Right lobe of liver (tissue), 6 donors: ENCODE measurements at regions not wholly inside any gene's neighbourhood (a gene's known extent, or its start where the extent isn't known, plus 50 kb on each side); places are given as distances from the start of the nearest gene placed in this dataset.

ENCODE experiments used
- ATAC-seq, 4 donors: fragments of 200-7000 bp; cut with Tn5 transposase; one replicate each; pipeline ENCODE4 v1.9.1; 2020; ENCODE audit warnings: mild to moderate bottlenecking in 4 of 4, moderate library complexity in 4 of 4
- DNase-seq, 3 donors: peaks; one replicate each; pipeline ENCODE4 v3.0.0-alpha.2; 2020
- H3K27ac ChIP-seq, 3 donors: fragments of 200-600 bp; one replicate each; pipeline ENCODE4 v1.8.0; 2022
- H3K27me3 ChIP-seq, 2 donors: fragments of 200-600 bp; one replicate each; pipeline ENCODE4 v1.8.0; 2022
- H3K36me3 ChIP-seq, 4 donors: fragments of 200-600 bp; sonication (generic) in 1 of 4; one replicate each; pipeline versions ENCODE4 v1.5.1 to v1.8.0; 2017 to 2022; ENCODE audit warnings: control low read depth in 1 of 4
- H3K4me1 ChIP-seq, 4 donors: fragments of 200-600 bp; sonication (generic) in 1 of 4; one replicate each; pipeline versions ENCODE4 v1.5.1 to v1.8.0; 2017 to 2022; ENCODE audit warnings: control low read depth in 1 of 4
- H3K4me3 ChIP-seq, 3 donors: fragments of 200-600 bp; one replicate each; pipeline ENCODE4 v1.8.0; 2022
- H3K9me3 ChIP-seq, 4 donors: fragments of 200-600 bp; sonication (generic) in 1 of 4; one replicate each; pipeline versions ENCODE4 v1.5.1 to v1.8.0; 2017 to 2022; ENCODE audit warnings: control low read depth in 1 of 4
- CTCF ChIP-seq, 4 donors: fragments of 200-600 bp in 3 of 4; fragments of 450-650 bp in 1 of 4; IDR thresholded peaks; one replicate each; pipeline versions ENCODE4 v1.5.1 to v1.8.0; 2016 to 2022; ENCODE audit warnings: antibody characterized with exemption in 4 of 4, mild to moderate bottlenecking in 2 of 4
- POLR2A ChIP-seq: fragments of 450-650 bp; IDR thresholded peaks from one replicate; pipeline ENCODE4 v1.6.1; 2017; ENCODE audit warnings: antibody characterized with exemption, mild to moderate bottlenecking
- WGBS: methylation state at CpG from one replicate; pipeline ENCODE4 v1.1.6; 2018; ENCODE audit warnings: low coverage, low lambda C conversion rate; ENCODE audit not compliant: insufficient coverage; ENCODE audit errors: missing lambda C conversion rate; 5-methylcytosine and 5-hydroxymethylcytosine counted together
- intact Hi-C, 2 donors: fragments of 100-400 bp; cut with DNase I; formaldehyde crosslinking; loops; one replicate each; pipeline versions ENCODE4 v1.11.2 to v1.14.1; 2022
- donor health status: DM: no; HTN: yes; CAD: no.
- donor health status: DM: no; HTN: no; CAD: no.
- donor health status: DM: no; HTN: no; CAD: no.
- donor health status: DM: no; HTN: yes; CAD: no.
- donor health status: DM: no; HTN: yes; CAD: no.

- TF ChIP-seq POLR2A: no peak
- no peak for TF ChIP-seq CTCF (IDR thresholded peaks at IDR 0.05)
- no peaks in the 10 kb centered on the region for H3K27me3 ChIP-seq
- no peak overlapping the region for H3K27ac ChIP-seq
- H3K36me3 ChIP-seq: no peaks in the 10 kb centered on the region
- no peak for DNase-seq
- intact Hi-C loops: no loop called here
- 47% methylated on average over 4 of the region's 11 CpGs for WGBS
- H3K4me1 ChIP-seq: no peaks in the 10 kb centered on the region
- no peak for ATAC-seq
- H3K9me3 ChIP-seq: no peaks in the 10 kb centered on the region
- H3K4me3 ChIP-seq: no peak overlapping the region
Observed at GRCh38 chrX:39900777-39901170, 197.0 kb downstream of the BCOR start.

GRCh38 chrX:39903343-39903742 lies 194.4 kb downstream of the BCOR start:
- no peak overlapping the region for H3K27ac ChIP-seq
- H3K9me3 ChIP-seq: no peaks in the 10 kb centered on the region
- DNase-seq (no peak), ATAC-seq (no peak)
- intact Hi-C loops: no loop called here
- H3K27me3 ChIP-seq: no peaks in the 10 kb centered on the region
- no peaks in the 10 kb centered on the region for H3K36me3 ChIP-seq
- H3K4me3 ChIP-seq: no peak overlapping the region
- 37% methylated on average over 3 of the region's 3 CpGs for WGBS
- TF ChIP-seq POLR2A: no peak
- no peak for TF ChIP-seq CTCF (IDR thresholded peaks at IDR 0.05)
- peaks cover 0 to 4% (median 0%) of the 10 kb centered on the region in 4 donors for H3K4me1 ChIP-seq

- no peak overlapping the region for H3K4me3 ChIP-seq
- WGBS: 96% methylated on average over 3 of the region's 4 CpGs
- no peaks in the 10 kb centered on the region for H3K36me3 ChIP-seq
- DNase-seq (no peak), ATAC-seq (no peak)
- no peaks in the 10 kb centered on the region for H3K9me3 ChIP-seq
- peaks cover 0 to 5% (median 0%) of the 10 kb centered on the region in 4 donors for H3K4me1 ChIP-seq
- H3K27ac ChIP-seq: no peak overlapping the region
- no peaks in the 10 kb centered on the region for H3K27me3 ChIP-seq
- TF ChIP-seq CTCF (IDR thresholded peaks at IDR 0.05): no peak
- TF ChIP-seq POLR2A: no peak
- intact Hi-C loops: no loop called here
Observed at GRCh38 chrX:39903937-39904336, 193.8 kb downstream of the BCOR start.

- no peak overlapping the region for H3K4me3 ChIP-seq
- TF ChIP-seq CTCF (IDR thresholded peaks at IDR 0.05) (no peak), POLR2A (no peak)
- ATAC-seq (peak in 2 of 4 donors; percentile 8 to 41), DNase-seq (peak in 1 of 3 donors; percentile 31)
- intact Hi-C loops: no loop called here
- WGBS: 63% methylated on average over 8 of the region's 21 CpGs
- H3K27me3 ChIP-seq: no peaks in the 10 kb centered on the region
- no peaks in the 10 kb centered on the region for H3K9me3 ChIP-seq
- H3K36me3 ChIP-seq: no peaks in the 10 kb centered on the region
- no peak overlapping the region for H3K27ac ChIP-seq
- peaks cover 0 to 5% (median 0%) of the 10 kb centered on the region in 4 donors for H3K4me1 ChIP-seq
Observed at GRCh38 chrX:39904816-39905537, 192.8 kb downstream of the BCOR start.
